Thyroid gland (tissue), 4 donors: ENCODE measurements at regions not wholly inside any gene's neighbourhood (a gene's known extent, or its start where the extent isn't known, plus 50 kb on each side); places are given as distances from the start of the nearest gene placed in this dataset.

Experiments
- CTCF ChIP-seq, 6 experiments: fragments of 200-600 bp in 3 of 6; fragments of 450-650 bp in 3 of 6; sonication (generic) in 3 of 6; IDR thresholded peaks; one replicate each; pipeline ENCODE4 v1.5.1; 2016 to 2019; ENCODE audit warnings: antibody characterized with exemption in 6 of 6, mild to moderate bottlenecking in 2 of 6, inconsistent platforms in 1 of 6, moderate library complexity in 1 of 6
- POLR2A ChIP-seq, 2 donors: fragments of 450-650 bp; IDR thresholded peaks; one replicate each; pipeline ENCODE4 v1.6.1; 2017; ENCODE audit warnings: antibody characterized with exemption in 2 of 2, mild to moderate bottlenecking in 2 of 2, moderate library complexity in 1 of 2

- TF ChIP-seq CTCF (IDR thresholded peaks at IDR 0.05) (no peak), POLR2A (IDR thresholded peaks at IDR 0.05) (no peak)
Measured at GRCh38 chr6:80440496-80441115, 334.1 kb downstream of the BCKDHB start.
